Caco-2 (cell line): ENCODE measurements at regions not wholly inside any gene's neighbourhood (a gene's known extent, or its start where the extent isn't known, plus 50 kb on each side); places are given as distances from the start of the nearest gene placed in this dataset.
A peak's percentile ranks its signal among the peaks of the same experiment; 100 is the strongest.

ENCODE experiments used
- BruUV-seq: library from RNA; stranded (reverse); fragments of 400-500 nt; replicated peaks from 2 replicates; lab custom pipeline; 2021; lab: Mats Ljungman, UMichigan
- CTCF ChIA-PET: fragments of 300-600 bp; sonication (Branson Sonifier 250); formaldehyde crosslinking; loops from one replicate; lab custom pipeline; 2022; ENCODE audit warnings: antibody characterized with exemption; lab: Charles Lee
- POLR2A ChIA-PET: fragments of 300-600 bp; sonication (Branson Sonifier 250); formaldehyde crosslinking; loops from one replicate; lab custom pipeline; 2022; ENCODE audit warnings: antibody characterized with exemption; lab: Charles Lee
- DNase-seq, 2 experiments: peaks; one replicate each; pipeline versions ENCODE4 v3.0.0 to v3.0.0-alpha.2; 2020 to 2022
- H3K27me3 ChIP-seq: replicated peaks from 2 replicates; pipeline ENCODE4 v1.6.0; 2011; ENCODE audit warnings: low read length; ENCODE audit not compliant: control insufficient read depth, insufficient read depth
- H3K36me3 ChIP-seq: 2 replicates; pipeline ENCODE4 v1.5.1; 2011; ENCODE audit warnings: low read length; ENCODE audit not compliant: control insufficient read depth, insufficient read depth
- H3K4me1 ChIP-seq: fragments of 250-450 bp; sonication (Bioruptor Pico); 2 replicates; pipeline ENCODE4 v1.5.1; 2020; ENCODE audit warnings: mild to moderate bottlenecking
- H3K4me3 ChIP-seq: 2 replicates; pipeline ENCODE4 v1.5.1; 2011; ENCODE audit warnings: low read depth, mild to moderate bottlenecking, control low read depth, low read length
- H3K9me3 ChIP-seq: fragments of 250-450 bp; sonication (Bioruptor Pico); 2 replicates; pipeline ENCODE4 v1.5.1; 2020; ENCODE audit warnings: mild to moderate bottlenecking, moderate library complexity
- H3K27ac Mint-ChIP-seq: one replicate; pipeline ENCODE4 v1.8.0; 2022; ENCODE audit warnings: mixed read lengths; ENCODE audit not compliant: unreplicated experiment
- H3K27me3 Mint-ChIP-seq: one replicate; pipeline ENCODE4 v1.8.0; 2022; ENCODE audit warnings: mixed read lengths; ENCODE audit not compliant: insufficient read depth, unreplicated experiment
- H3K36me3 Mint-ChIP-seq: one replicate; pipeline ENCODE4 v1.8.0; 2022; ENCODE audit warnings: mild to moderate bottlenecking, mixed read lengths; ENCODE audit not compliant: insufficient read depth, unreplicated experiment
- H3K4me1 Mint-ChIP-seq: one replicate; pipeline ENCODE4 v1.8.0; 2022; ENCODE audit warnings: low read depth, mixed read lengths; ENCODE audit not compliant: unreplicated experiment
- H3K4me3 Mint-ChIP-seq: one replicate; pipeline ENCODE4 v1.8.0; 2022; ENCODE audit warnings: mild to moderate bottlenecking, moderate library complexity, mixed read lengths; ENCODE audit not compliant: unreplicated experiment
- H3K9me3 Mint-ChIP-seq: one replicate; pipeline ENCODE4 v1.8.0; 2022; ENCODE audit warnings: mixed read lengths; ENCODE audit not compliant: unreplicated experiment
- intact Hi-C: fragments of 100-400 bp; cut with micrococcal nuclease; formaldehyde crosslinking; loops from one replicate; pipeline ENCODE4 v1.10.0; 2022; ENCODE audit not compliant: unreplicated experiment
- TF ChIP-seq, protein P1 (sequence below), 2 experiments: fragments of 200-600 bp in 1 of 2; IDR thresholded peaks; 1 replicate in 1 of 2; 2 replicates in 1 of 2; pipeline versions ENCODE4 v1.5.1 to v1.8.0; 2011 to 2022; ENCODE audit warnings: antibody characterized with exemption in 1 of 2, control low read depth in 1 of 2, inconsistent platforms in 1 of 2, low read depth in 1 of 2, low read length in 1 of 2, mild to moderate bottlenecking in 1 of 2, moderate library complexity in 1 of 2; ENCODE audit not compliant: insufficient read depth in 1 of 2, severe bottlenecking in 1 of 2, unreplicated experiment in 1 of 2

- H3K27me3 ChIP-seq: no peaks in the 10 kb centered on the region
- H3K4me3 Mint-ChIP-seq: peak overlapping the region; percentile 1
- H3K4me1 Mint-ChIP-seq: no peaks in the 10 kb centered on the region
- no peaks in the 10 kb centered on the region for H3K36me3 Mint-ChIP-seq
- ChIA-PET POLR2A (no interaction called here), CTCF (no interaction called here)
- BruUV-seq: no TSS peak
- H3K4me1 ChIP-seq: no peaks in the 10 kb centered on the region
- TF ChIP-seq, protein P1, sequence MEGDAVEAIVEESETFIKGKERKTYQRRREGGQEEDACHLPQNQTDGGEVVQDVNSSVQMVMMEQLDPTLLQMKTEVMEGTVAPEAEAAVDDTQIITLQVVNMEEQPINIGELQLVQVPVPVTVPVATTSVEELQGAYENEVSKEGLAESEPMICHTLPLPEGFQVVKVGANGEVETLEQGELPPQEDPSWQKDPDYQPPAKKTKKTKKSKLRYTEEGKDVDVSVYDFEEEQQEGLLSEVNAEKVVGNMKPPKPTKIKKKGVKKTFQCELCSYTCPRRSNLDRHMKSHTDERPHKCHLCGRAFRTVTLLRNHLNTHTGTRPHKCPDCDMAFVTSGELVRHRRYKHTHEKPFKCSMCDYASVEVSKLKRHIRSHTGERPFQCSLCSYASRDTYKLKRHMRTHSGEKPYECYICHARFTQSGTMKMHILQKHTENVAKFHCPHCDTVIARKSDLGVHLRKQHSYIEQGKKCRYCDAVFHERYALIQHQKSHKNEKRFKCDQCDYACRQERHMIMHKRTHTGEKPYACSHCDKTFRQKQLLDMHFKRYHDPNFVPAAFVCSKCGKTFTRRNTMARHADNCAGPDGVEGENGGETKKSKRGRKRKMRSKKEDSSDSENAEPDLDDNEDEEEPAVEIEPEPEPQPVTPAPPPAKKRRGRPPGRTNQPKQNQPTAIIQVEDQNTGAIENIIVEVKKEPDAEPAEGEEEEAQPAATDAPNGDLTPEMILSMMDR (IDR thresholded peaks at IDR 0.05; ENCODE audit: insufficient read depth in 1 of 2, low read depth in 1 of 2, low read length in 1 of 2, severe bottlenecking in 1 of 2, unreplicated experiment in 1 of 2): no peak
- peaks cover 7% of the 10 kb centered on the region for H3K27me3 Mint-ChIP-seq
- no peaks in the 10 kb centered on the region for H3K9me3 ChIP-seq
- no peak for DNase-seq
- H3K36me3 ChIP-seq: no peaks in the 10 kb centered on the region
- no peak overlapping the region for H3K4me3 ChIP-seq
- intact Hi-C loops: no loop called here
- H3K27ac Mint-ChIP-seq: no peak overlapping the region
- H3K9me3 Mint-ChIP-seq: no peaks in the 10 kb centered on the region
These were observed 67.9 kb upstream of the UNC5A start for GRCh38 chr5:176742246-176743105.

GRCh38 chr5:176743136-176743861, 67.1 kb upstream of the UNC5A start:
- Mint-ChIP-seq H3K36me3 (no peaks in the 10 kb centered on the region), H3K4me1 (no peaks in the 10 kb centered on the region), H3K9me3 (no peaks in the 10 kb centered on the region), H3K27ac (no peak overlapping the region), H3K27me3 (peaks cover 7% of the 10 kb centered on the region), H3K4me3 (peak overlapping the region; percentile 31)
- ChIA-PET POLR2A (no interaction called here), CTCF (no interaction called here)
- intact Hi-C loops: no loop called here
- H3K27me3 ChIP-seq: no peaks in the 10 kb centered on the region
- H3K9me3 ChIP-seq: no peaks in the 10 kb centered on the region
- H3K4me1 ChIP-seq: no peaks in the 10 kb centered on the region
- TF ChIP-seq, protein P1 (IDR thresholded peaks at IDR 0.05; ENCODE audit: insufficient read depth in 1 of 2, low read depth in 1 of 2, low read length in 1 of 2, severe bottlenecking in 1 of 2, unreplicated experiment in 1 of 2): no peak
- DNase-seq: no peak
- no peaks in the 10 kb centered on the region for H3K36me3 ChIP-seq
- BruUV-seq: no TSS peak
- H3K4me3 ChIP-seq: peak overlapping the region; percentile 23

DNA sequence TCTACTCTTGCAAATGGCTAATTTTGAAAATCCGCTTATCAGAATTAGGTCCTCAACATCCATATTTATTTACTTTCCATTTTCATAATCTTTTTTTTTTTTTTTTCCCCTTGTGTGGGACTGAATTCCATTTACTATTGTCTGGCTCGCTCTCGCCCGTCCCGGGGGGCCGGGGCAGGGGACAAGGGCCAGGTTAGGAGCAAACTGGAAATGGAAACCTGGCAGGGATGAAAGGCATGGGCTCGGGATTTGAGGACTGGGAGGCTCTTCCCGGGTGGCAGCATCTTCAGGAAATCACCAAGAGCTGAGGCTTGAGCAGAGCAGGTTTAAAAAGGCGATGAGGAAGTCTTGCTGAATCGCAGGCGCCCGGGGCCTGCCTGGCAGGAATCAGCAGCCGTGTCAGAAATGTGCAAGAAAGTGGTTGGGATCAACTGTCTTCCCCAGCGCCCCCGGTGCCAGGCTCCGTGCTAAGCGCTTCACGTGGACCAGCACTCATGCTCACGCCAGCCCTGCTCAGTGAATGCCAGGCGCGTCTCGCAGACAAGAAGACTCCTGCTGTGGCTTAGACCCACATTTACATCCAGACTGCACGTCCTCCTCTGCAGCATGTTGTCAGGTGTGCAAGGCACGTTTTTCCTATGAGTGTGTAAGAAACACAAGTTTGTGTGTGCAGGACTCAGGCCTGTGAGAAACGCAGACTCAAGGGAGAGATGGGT, 66.3 kb upstream of the UNC5A start:
- Mint-ChIP-seq H3K36me3 (no peaks in the 10 kb centered on the region), H3K4me1 (no peaks in the 10 kb centered on the region), H3K27ac (no peak overlapping the region), H3K27me3 (peaks cover 9% of the 10 kb centered on the region), H3K9me3 (no peaks in the 10 kb centered on the region), H3K4me3 (peak overlapping the region; percentile 31)
- POLR2A ChIA-PET: no interaction called here
- H3K36me3 ChIP-seq: no peaks in the 10 kb centered on the region
- no peaks in the 10 kb centered on the region for H3K9me3 ChIP-seq
- H3K27me3 ChIP-seq: no peaks in the 10 kb centered on the region
- CTCF ChIA-PET: interaction anchor here (1.7 kb wide), 1 partner anchor 83 kb away, joined by 14 read pairs; no protein-coding TSS in a partner anchor
- DNase-seq: no peak
- peak overlapping the region; percentile 23; the same call in 1 of the 2 replicates for H3K4me3 ChIP-seq
- TF ChIP-seq, protein P1 (IDR thresholded peaks at IDR 0.05; ENCODE audit: insufficient read depth in 1 of 2, low read depth in 1 of 2, low read length in 1 of 2, severe bottlenecking in 1 of 2, unreplicated experiment in 1 of 2): no peak
- no peaks in the 10 kb centered on the region for H3K4me1 ChIP-seq
- intact Hi-C loops: no loop called here
- no TSS peak for BruUV-seq
